Right hindlimb (tissue), 1 donor: ENCODE measurements at regions not wholly inside any gene's neighbourhood (a gene's known extent, or its start where the extent isn't known, plus 50 kb on each side); places are given as distances from the start of the nearest gene placed in this dataset.

ENCODE experiments used
- DNase-seq: peaks from one replicate; pipeline ENCODE4 v3.0.0-alpha.2; 2018

- DNase-seq, result no peak
Observed at GRCh38 chr18:32542221-32542798, 71.6 kb upstream of the GAREM1 start.

GRCh38 chr18:32530947-32531651 is 60.4 kb upstream of the GAREM1 start:
- no peak for DNase-seq

- no peak for DNase-seq
Observed at GRCh38 chr18:32529722-32530420, 59.2 kb upstream of the GAREM1 start.

- no peak for DNase-seq
Observed at GRCh38 chr18:32520771-32521170, 50.1 kb upstream of the GAREM1 start.
